HEK293 (cell line): ENCODE measurements at regions not wholly inside any gene's neighbourhood (a gene's known extent, or its start where the extent isn't known, plus 50 kb on each side); places are given as distances from the start of the nearest gene placed in this dataset.

Experiments
- CTCF ChIA-PET: fragments of 350-600 bp; formaldehyde crosslinking; extraction: SDS; loops from one replicate; lab custom pipeline; 2021; ENCODE audit warnings: antibody characterized with exemption; lab: Yijun Ruan, JAX
- POLR2A ChIA-PET: fragments of 300-600 bp; formaldehyde crosslinking; extraction: SDS; loops from one replicate; lab custom pipeline; 2020; ENCODE audit warnings: antibody characterized with exemption, inconsistent platforms; lab: Yijun Ruan, JAX
- H3K27ac ChIP-seq: fragments of 200-500 bp; sonication (Bioruptor generic); 2 replicates; pipeline ENCODE4 v1.5.1; 2014; ENCODE audit warnings: low read depth, low read length, control low read depth, inconsistent platforms; ENCODE audit errors: extremely low read depth
- H3K36me3 ChIP-seq, 2 experiments: fragments of 200-500 bp in 1 of 2; sonication (Bioruptor generic) in 1 of 2; 1 replicate in 1 of 2; 2 replicates in 1 of 2; pipeline ENCODE4 v1.5.1; 2014 to 2017; ENCODE audit warnings: inconsistent platforms in 2 of 2, low read length in 2 of 2; ENCODE audit not compliant: control insufficient read depth in 2 of 2, insufficient read depth in 1 of 2
- H3K4me1 ChIP-seq: fragments of 200-500 bp; sonication (Bioruptor generic); 2 replicates; pipeline ENCODE4 v1.5.1; 2014; ENCODE audit warnings: mild to moderate bottlenecking, low read length, inconsistent platforms; ENCODE audit not compliant: control insufficient read depth, insufficient read depth
- H3K4me3 ChIP-seq: 2 replicates; pipeline ENCODE4 v1.5.1; 2011; ENCODE audit warnings: low read depth, mild to moderate bottlenecking, control low read depth, low read length, moderate library complexity
- H3K9me3 ChIP-seq: fragments of 200-500 bp; sonication (Bioruptor generic); 2 replicates; pipeline ENCODE4 v1.5.1; 2014; ENCODE audit warnings: low read depth, low read length, inconsistent platforms; ENCODE audit not compliant: control insufficient read depth, insufficient read depth
- BCL11A ChIP-seq: fragments of 450-650 bp; formaldehyde crosslinking; IDR thresholded peaks from 2 replicates; pipeline ENCODE4 v1.5.1; 2016; ENCODE audit warnings: low read depth, missing biosample characterization, missing genetic modification characterization
- HOXC10 ChIP-seq: sonication (generic); formaldehyde crosslinking; IDR thresholded peaks from 2 replicates; pipeline ENCODE4 v1.8.1; 2023; ENCODE audit warnings: mild to moderate bottlenecking, missing genetic modification reagents
- KLF1 ChIP-seq: fragments of 450-650 bp; formaldehyde crosslinking; IDR thresholded peaks from 2 replicates; pipeline ENCODE4 v1.5.1; 2016; ENCODE audit warnings: missing biosample characterization, missing genetic modification characterization
- YY1 ChIP-seq: fragments of 450-650 bp; formaldehyde crosslinking; IDR thresholded peaks from 2 replicates; pipeline ENCODE4 v1.5.1; 2018; ENCODE audit warnings: missing biosample characterization, missing genetic modification characterization
- ZBTB20 ChIP-seq: fragments of 450-650 bp; formaldehyde crosslinking; IDR thresholded peaks from 2 replicates; pipeline ENCODE4 v1.5.1; 2016; ENCODE audit warnings: missing biosample characterization, missing genetic modification characterization
- ZBTB7A ChIP-seq: fragments of 450-650 bp; formaldehyde crosslinking; IDR thresholded peaks from 2 replicates; pipeline ENCODE4 v1.5.1; 2016; ENCODE audit warnings: low read depth, missing biosample characterization, missing genetic modification characterization
- ZNF114 ChIP-seq: fragments of 450-650 bp; formaldehyde crosslinking; IDR thresholded peaks from 2 replicates; pipeline ENCODE4 v1.5.0; 2017; ENCODE audit warnings: missing biosample characterization, missing genetic modification characterization
- ZNF23 ChIP-seq: fragments of 450-650 bp; formaldehyde crosslinking; IDR thresholded peaks from 2 replicates; pipeline ENCODE4 v1.5.1; 2016; ENCODE audit warnings: missing biosample characterization, missing genetic modification characterization, borderline replicate concordance
- ZNF335 ChIP-seq: fragments of 450-650 bp; formaldehyde crosslinking; conservative IDR thresholded peaks from 2 replicates; pipeline ENCODE4 v1.5.1; 2016; ENCODE audit warnings: missing biosample characterization, missing genetic modification characterization
- ZNF366 ChIP-seq: fragments of 450-650 bp; formaldehyde crosslinking; conservative IDR thresholded peaks from 2 replicates; pipeline ENCODE4 v1.5.1; 2016; ENCODE audit warnings: missing biosample characterization, missing genetic modification characterization
- ZNF544 ChIP-seq: fragments of 450-650 bp; formaldehyde crosslinking; IDR thresholded peaks from 2 replicates; pipeline ENCODE4 v1.5.0; 2017; ENCODE audit warnings: missing biosample characterization, missing genetic modification characterization
- ZNF600 ChIP-seq: fragments of 450-650 bp; formaldehyde crosslinking; IDR thresholded peaks from 2 replicates; pipeline ENCODE4 v1.5.1; 2016; ENCODE audit warnings: missing biosample characterization, missing genetic modification characterization
- ZNF623 ChIP-seq: fragments of 450-650 bp; formaldehyde crosslinking; IDR thresholded peaks from 2 replicates; pipeline ENCODE4 v1.5.1; 2016; ENCODE audit warnings: missing biosample characterization, missing genetic modification characterization
- ZNF626 ChIP-seq: fragments of 450-650 bp; sonication (Bioruptor Pico); formaldehyde crosslinking; IDR thresholded peaks from 2 replicates; pipeline ENCODE4 v1.5.1; 2018; ENCODE audit warnings: missing biosample characterization, missing genetic modification characterization, inconsistent platforms
- ZNF704 ChIP-seq: fragments of 450-650 bp; formaldehyde crosslinking; IDR thresholded peaks from 2 replicates; pipeline ENCODE4 v1.5.1; 2016; ENCODE audit warnings: missing biosample characterization, missing genetic modification characterization
- ZNF768 ChIP-seq: fragments of 450-650 bp; formaldehyde crosslinking; IDR thresholded peaks from 2 replicates; pipeline ENCODE4 v1.5.1; 2018; ENCODE audit warnings: missing biosample characterization, mild to moderate bottlenecking, missing genetic modification characterization
- ZNF776 ChIP-seq: fragments of 450-650 bp; formaldehyde crosslinking; IDR thresholded peaks from 2 replicates; pipeline ENCODE4 v1.5.0; 2017; ENCODE audit warnings: missing biosample characterization, missing genetic modification characterization, borderline replicate concordance
- ZNF777 ChIP-seq: fragments of 450-650 bp; formaldehyde crosslinking; IDR thresholded peaks from 2 replicates; pipeline ENCODE4 v1.5.1; 2017; ENCODE audit warnings: missing biosample characterization, missing genetic modification characterization, borderline replicate concordance
- ZNF830 ChIP-seq: fragments of 450-650 bp; IDR thresholded peaks from 2 replicates; pipeline ENCODE4 v1.5.0; 2018; ENCODE audit warnings: missing biosample characterization, missing genetic modification characterization, low read depth, mild to moderate bottlenecking, moderate library complexity
- TF ChIP-seq, protein P1 (sequence below): fragments of 450-650 bp; formaldehyde crosslinking; IDR thresholded peaks from 2 replicates; pipeline ENCODE4 v1.5.1; 2016; ENCODE audit warnings: missing biosample characterization, missing genetic modification characterization
- TF ChIP-seq, protein P2 (sequence below): fragments of 450-650 bp; formaldehyde crosslinking; conservative IDR thresholded peaks from 2 replicates; pipeline ENCODE4 v1.5.1; 2016; ENCODE audit warnings: low read depth, missing biosample characterization, missing genetic modification characterization

DNA sequence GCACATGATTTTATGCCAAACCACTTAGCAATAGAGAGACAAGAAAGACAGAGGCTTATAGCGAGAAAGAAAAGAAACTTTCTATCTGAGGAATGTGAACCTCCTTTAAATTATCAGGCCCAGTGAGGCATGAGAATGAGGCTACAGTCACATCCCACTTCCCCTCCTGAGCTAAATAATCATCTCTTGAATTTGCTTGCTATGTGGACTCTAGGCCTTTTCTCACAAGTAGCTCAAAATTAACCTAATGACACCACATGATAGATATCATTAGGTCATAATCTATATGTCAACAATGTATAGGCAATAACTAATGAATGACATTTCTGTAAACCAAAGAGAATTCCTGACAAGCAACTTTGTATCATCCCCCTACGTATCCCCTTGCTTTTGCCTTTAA, 301.5 kb upstream of the MGAT5 start:
- no peak overlapping the region for H3K27ac ChIP-seq
- no peaks in the 10 kb centered on the region for H3K9me3 ChIP-seq
- TF ChIP-seq ZNF335 (tag by site-specific recombination) = no peak
- TF ChIP-seq, all 188 proteins: peak for 0
- ChIA-PET CTCF (interaction anchor here (0.9 to 1.2 kb wide), 2 partner anchors 12 to 68 kb away, joined by 3 read pairs; no protein-coding TSS in a partner anchor), POLR2A (no interaction called here)
- Histone ChIP-seq H3K4me3 (no peak overlapping the region), H3K36me3 (no peaks in the 10 kb centered on the region), H3K4me1 (no peaks in the 10 kb centered on the region)

DNA sequence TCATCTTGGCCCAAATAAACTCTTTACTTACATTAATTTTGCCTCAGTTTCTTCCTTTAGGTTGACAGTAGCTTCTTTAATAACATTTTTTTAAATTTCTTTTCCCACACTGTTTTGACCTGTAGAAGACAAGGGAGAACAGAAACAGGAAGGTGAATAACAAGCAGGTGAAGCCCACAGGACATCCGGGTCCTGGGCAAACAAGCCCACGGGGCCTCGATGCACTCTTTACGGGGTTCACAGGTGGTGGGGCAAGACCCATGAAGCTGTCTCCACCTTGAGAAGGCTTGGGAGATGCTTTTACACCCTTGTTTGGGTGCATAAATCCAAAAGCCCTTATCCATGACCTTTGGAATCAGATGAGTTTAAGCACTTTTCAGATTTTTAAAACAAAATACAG, 301.0 kb upstream of the MGAT5 start:
- POLR2A ChIA-PET = no interaction called here

More for the DNA sequence above, 301.0 kb upstream of the MGAT5 start:
- CTCF ChIA-PET = interaction anchor here (0.9 to 1.2 kb wide), 2 partner anchors 11 to 68 kb away, joined by 3 read pairs; no protein-coding TSS in a partner anchor
- Histone ChIP-seq H3K9me3 (no peaks in the 10 kb centered on the region), H3K4me3 (no peak overlapping the region), H3K27ac (no peak overlapping the region), H3K36me3 (no peaks in the 10 kb centered on the region), H3K4me1 (no peaks in the 10 kb centered on the region)
- TF ChIP-seq ZNF114 (tag by site-specific recombination) = no peak
- TF ChIP-seq ZNF626 (tag by site-specific recombination) = no peak
- no peak for TF ChIP-seq ZNF704
- no peak for TF ChIP-seq ZNF600 (tag by site-specific recombination)
- no peak for TF ChIP-seq ZNF544 (tag by site-specific recombination)
- no peak for TF ChIP-seq KLF1 (tag by site-specific recombination)
- TF ChIP-seq ZBTB7A (tag by site-specific recombination) = no peak
- TF ChIP-seq ZNF777 (tag by site-specific recombination) = no peak
- TF ChIP-seq ZBTB20 (tag by site-specific recombination) = no peak
- no peak for TF ChIP-seq ZNF830 (tag by site-specific recombination)
- no peak for TF ChIP-seq ZNF776 (tag by site-specific recombination)
- TF ChIP-seq ZNF23 (tag by site-specific recombination) = no peak
- TF ChIP-seq BCL11A = no peak
- TF ChIP-seq, protein P1, sequence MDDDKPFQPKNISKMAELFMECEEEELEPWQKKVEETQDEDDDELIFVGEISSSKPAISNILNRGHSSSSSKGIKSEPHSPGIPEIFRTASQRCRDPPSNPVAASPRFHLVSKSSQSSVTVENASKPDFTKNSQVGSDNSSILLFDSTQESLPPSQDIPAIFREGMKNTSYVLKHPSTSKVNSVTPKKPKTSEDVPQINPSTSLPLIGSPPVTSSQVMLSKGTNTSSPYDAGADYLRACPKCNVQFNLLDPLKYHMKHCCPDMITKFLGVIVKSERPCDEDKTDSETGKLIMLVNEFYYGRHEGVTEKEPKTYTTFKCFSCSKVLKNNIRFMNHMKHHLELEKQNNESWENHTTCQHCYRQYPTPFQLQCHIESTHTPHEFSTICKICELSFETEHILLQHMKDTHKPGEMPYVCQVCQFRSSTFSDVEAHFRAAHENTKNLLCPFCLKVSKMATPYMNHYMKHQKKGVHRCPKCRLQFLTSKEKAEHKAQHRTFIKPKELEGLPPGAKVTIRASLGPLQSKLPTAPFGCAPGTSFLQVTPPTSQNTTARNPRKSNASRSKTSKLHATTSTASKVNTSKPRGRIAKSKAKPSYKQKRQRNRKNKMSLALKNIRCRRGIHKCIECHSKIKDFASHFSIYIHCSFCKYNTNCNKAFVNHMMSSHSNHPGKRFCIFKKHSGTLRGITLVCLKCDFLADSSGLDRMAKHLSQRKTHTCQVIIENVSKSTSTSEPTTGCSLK = no peak
- no peak for TF ChIP-seq HOXC10 (CRISPR knock-in tag)
- TF ChIP-seq ZNF366 (tag by site-specific recombination) = no peak
- no peak for TF ChIP-seq ZNF623
- no peak for TF ChIP-seq ZNF768 (tag by site-specific recombination)
- TF ChIP-seq, protein P2, sequence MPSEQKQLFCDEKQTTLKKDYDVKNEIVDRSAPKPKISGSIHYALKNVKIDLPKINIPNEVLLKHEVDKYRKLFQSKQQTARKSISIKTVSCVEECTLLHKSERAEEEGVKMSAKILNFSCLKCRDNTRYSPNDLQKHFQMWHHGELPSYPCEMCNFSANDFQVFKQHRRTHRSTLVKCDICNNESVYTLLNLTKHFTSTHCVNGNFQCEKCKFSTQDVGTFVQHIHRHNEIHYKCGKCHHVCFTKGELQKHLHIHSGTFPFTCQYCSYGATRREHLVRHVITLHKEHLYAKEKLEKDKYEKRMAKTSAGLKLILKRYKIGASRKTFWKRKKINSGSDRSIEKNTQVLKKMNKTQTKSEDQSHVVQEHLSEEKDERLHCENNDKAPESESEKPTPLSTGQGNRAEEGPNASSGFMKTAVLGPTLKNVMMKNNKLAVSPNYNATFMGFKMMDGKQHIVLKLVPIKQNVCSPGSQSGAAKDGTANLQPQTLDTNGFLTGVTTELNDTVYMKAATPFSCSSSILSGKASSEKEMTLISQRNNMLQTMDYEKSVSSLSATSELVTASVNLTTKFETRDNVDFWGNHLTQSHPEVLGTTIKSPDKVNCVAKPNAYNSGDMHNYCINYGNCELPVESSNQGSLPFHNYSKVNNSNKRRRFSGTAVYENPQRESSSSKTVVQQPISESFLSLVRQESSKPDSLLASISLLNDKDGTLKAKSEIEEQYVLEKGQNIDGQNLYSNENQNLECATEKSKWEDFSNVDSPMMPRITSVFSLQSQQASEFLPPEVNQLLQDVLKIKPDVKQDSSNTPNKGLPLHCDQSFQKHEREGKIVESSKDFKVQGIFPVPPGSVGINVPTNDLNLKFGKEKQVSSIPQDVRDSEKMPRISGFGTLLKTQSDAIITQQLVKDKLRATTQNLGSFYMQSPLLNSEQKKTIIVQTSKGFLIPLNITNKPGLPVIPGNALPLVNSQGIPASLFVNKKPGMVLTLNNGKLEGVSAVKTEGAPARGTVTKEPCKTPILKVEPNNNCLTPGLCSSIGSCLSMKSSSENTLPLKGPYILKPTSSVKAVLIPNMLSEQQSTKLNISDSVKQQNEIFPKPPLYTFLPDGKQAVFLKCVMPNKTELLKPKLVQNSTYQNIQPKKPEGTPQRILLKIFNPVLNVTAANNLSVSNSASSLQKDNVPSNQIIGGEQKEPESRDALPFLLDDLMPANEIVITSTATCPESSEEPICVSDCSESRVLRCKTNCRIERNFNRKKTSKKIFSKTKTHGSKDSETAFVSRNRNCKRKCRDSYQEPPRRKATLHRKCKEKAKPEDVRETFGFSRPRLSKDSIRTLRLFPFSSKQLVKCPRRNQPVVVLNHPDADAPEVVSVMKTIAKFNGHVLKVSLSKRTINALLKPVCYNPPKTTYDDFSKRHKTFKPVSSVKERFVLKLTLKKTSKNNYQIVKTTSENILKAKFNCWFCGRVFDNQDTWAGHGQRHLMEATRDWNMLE (tag by site-specific recombination) = no peak
- TF ChIP-seq YY1 (tag by site-specific recombination) = no peak
